ENCODE measurements at regions not wholly inside any gene's neighbourhood (a gene's known extent, or its start where the extent isn't known, plus 50 kb on each side); places are given as distances from the start of the nearest gene placed in this dataset.

- no peak overlapping the region for H3K27ac ChIP-seq
- POLR2A ChIA-PET, result no interaction called here
Measured at GRCh38 chr14:104386151-104386841, 193.3 kb upstream of the C14orf180 start.

DNA sequence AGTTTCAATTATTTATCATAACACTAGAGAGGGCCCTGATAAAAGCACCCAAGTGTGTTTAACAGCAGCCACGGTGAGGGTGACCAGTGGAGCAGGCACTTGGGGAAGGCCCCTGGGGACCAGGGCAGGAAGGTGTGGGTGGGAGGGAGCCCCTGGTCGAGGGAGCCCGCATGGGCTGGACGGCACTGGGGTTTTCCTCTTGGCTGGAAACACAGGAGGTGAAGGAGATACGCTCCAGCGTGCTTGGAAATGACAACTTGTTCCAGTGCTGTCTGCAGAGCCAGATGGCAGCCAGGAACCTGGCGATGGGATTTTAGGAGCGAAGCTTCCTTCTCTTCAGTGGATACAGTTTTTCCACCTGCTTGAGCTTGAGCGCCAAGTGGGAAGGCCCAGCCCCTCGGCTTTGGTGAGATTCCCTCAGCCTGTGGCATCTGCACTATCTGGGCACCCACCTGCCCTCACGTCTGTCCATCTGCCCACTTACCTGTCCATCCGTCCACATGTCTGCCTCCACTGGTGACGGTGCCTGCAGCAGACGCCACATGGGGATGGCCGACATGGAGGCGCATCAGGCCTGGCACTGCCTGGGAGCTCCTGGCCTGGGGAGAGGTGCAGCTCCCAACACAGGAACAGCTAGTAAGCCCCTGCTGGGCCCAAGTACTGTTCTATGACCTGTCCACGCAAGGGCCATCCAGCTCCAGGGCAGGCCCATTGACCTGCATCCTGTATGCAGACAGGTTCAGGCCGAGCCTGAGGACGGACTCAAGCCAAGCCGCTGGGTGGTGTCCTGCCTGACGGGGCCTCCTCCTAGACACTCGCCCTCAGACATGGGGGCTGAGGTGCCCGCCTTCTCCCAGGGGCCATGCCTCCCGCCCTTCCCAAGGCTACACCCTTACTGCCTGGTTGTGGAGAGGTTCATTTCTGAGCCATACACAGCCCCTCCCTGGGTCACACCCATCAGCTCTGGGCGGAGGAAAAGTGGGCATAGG, 192.2 kb upstream of the C14orf180 start:
- no peak overlapping the region for H3K4me2 ChIP-seq
- H3K4me3 ChIP-seq, result no peak overlapping the region
- FAIRE-seq, result no peak
- no peak overlapping the region for H3K27ac ChIP-seq
- no peaks in the 10 kb centered on the region for H3K4me1 ChIP-seq
- ATAC-seq, result no peak
- WGBS (ENCODE audit: missing lambda C conversion rate), result 57% methylated on average over 14 of the region's 25 CpGs
- 0 out of 3 replicates have a peak, but pooled peaks cover under 1% of the 10 kb centered on the region for H3K9me3 ChIP-seq
- ChIA-PET CTCF (no interaction called here), POLR2A (no interaction called here)
- no peak for DNase-seq (ENCODE audit: low read depth in 1 of 2, low spot score in 1 of 2)
- TF ChIP-seq JUNB (IDR thresholded peaks at IDR 0.05) (no peak), MYC (IDR thresholded peaks at IDR 0.05; ENCODE audit: borderline replicate concordance, low read length) (no peak), ESRRA (IDR thresholded peaks at IDR 0.05; ENCODE audit: borderline replicate concordance, low read length) (no peak), CBX2 (IDR thresholded peaks at IDR 0.05; ENCODE audit: borderline replicate concordance, low read depth) (no peak), ZNF302 (CRISPR knock-in tag; IDR thresholded peaks at IDR 0.05) (no peak), ZSCAN20 (CRISPR knock-in tag; IDR thresholded peaks at IDR 0.05) (no peak), NPAS2 (CRISPR knock-in tag; IDR thresholded peaks at IDR 0.05; ENCODE audit: borderline replicate concordance) (no peak), RNF2 (IDR thresholded peaks at IDR 0.05; ENCODE audit: borderline replicate concordance, low read depth) (no peak), RCOR1 (IDR thresholded peaks at IDR 0.05; ENCODE audit: low read depth, low read length) (no peak), HOXB5 (CRISPR knock-in tag; IDR thresholded peaks at IDR 0.05) (no peak), CHD4 (IDR thresholded peaks at IDR 0.05; ENCODE audit: borderline replicate concordance) (no peak), CHD2 (IDR thresholded peaks at IDR 0.05; ENCODE audit: low read length, partially characterized antibody) (no peak)
- TF ChIP-seq, protein P1, sequence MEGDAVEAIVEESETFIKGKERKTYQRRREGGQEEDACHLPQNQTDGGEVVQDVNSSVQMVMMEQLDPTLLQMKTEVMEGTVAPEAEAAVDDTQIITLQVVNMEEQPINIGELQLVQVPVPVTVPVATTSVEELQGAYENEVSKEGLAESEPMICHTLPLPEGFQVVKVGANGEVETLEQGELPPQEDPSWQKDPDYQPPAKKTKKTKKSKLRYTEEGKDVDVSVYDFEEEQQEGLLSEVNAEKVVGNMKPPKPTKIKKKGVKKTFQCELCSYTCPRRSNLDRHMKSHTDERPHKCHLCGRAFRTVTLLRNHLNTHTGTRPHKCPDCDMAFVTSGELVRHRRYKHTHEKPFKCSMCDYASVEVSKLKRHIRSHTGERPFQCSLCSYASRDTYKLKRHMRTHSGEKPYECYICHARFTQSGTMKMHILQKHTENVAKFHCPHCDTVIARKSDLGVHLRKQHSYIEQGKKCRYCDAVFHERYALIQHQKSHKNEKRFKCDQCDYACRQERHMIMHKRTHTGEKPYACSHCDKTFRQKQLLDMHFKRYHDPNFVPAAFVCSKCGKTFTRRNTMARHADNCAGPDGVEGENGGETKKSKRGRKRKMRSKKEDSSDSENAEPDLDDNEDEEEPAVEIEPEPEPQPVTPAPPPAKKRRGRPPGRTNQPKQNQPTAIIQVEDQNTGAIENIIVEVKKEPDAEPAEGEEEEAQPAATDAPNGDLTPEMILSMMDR (IDR thresholded peaks at IDR 0.05), result no peak
- TF ChIP-seq, protein P2, sequence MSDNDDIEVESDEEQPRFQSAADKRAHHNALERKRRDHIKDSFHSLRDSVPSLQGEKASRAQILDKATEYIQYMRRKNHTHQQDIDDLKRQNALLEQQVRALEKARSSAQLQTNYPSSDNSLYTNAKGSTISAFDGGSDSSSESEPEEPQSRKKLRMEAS (IDR thresholded peaks at IDR 0.05), result no peak
- TF ChIP-seq, protein P3, sequence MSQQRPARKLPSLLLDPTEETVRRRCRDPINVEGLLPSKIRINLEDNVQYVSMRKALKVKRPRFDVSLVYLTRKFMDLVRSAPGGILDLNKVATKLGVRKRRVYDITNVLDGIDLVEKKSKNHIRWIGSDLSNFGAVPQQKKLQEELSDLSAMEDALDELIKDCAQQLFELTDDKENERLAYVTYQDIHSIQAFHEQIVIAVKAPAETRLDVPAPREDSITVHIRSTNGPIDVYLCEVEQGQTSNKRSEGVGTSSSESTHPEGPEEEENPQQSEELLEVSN (IDR thresholded peaks at IDR 0.05; ENCODE audit: borderline replicate concordance, low read depth), result no peak

More at GRCh38 chr14:104386151-104386841, 193.3 kb upstream of the C14orf180 start:
- Histone ChIP-seq H3K4me3 (no peak overlapping the region), H3K4me2 (no peak overlapping the region), H3K9me3 (peaks cover 10% of the 10 kb centered on the region; the same call in 2 of the 3 replicates), H3K4me1 (no peaks in the 10 kb centered on the region)
- FAIRE-seq (no peak), DNase-seq (ENCODE audit: low read depth in 1 of 2, low spot score in 1 of 2) (no peak), ATAC-seq (no peak)
- 69% methylated on average over 26 of the region's 26 CpGs for WGBS (ENCODE audit: missing lambda C conversion rate)
- TF ChIP-seq EP300 (IDR thresholded peaks at IDR 0.05) (no peak), TP53 (CRISPR knock-in tag; IDR thresholded peaks at IDR 0.05) (no peak), CBX2 (IDR thresholded peaks at IDR 0.05; ENCODE audit: borderline replicate concordance, low read depth) (no peak), PBX3 (IDR thresholded peaks at IDR 0.05) (no peak), ZSCAN20 (CRISPR knock-in tag; IDR thresholded peaks at IDR 0.05) (no peak)
- TF ChIP-seq, protein P4, sequence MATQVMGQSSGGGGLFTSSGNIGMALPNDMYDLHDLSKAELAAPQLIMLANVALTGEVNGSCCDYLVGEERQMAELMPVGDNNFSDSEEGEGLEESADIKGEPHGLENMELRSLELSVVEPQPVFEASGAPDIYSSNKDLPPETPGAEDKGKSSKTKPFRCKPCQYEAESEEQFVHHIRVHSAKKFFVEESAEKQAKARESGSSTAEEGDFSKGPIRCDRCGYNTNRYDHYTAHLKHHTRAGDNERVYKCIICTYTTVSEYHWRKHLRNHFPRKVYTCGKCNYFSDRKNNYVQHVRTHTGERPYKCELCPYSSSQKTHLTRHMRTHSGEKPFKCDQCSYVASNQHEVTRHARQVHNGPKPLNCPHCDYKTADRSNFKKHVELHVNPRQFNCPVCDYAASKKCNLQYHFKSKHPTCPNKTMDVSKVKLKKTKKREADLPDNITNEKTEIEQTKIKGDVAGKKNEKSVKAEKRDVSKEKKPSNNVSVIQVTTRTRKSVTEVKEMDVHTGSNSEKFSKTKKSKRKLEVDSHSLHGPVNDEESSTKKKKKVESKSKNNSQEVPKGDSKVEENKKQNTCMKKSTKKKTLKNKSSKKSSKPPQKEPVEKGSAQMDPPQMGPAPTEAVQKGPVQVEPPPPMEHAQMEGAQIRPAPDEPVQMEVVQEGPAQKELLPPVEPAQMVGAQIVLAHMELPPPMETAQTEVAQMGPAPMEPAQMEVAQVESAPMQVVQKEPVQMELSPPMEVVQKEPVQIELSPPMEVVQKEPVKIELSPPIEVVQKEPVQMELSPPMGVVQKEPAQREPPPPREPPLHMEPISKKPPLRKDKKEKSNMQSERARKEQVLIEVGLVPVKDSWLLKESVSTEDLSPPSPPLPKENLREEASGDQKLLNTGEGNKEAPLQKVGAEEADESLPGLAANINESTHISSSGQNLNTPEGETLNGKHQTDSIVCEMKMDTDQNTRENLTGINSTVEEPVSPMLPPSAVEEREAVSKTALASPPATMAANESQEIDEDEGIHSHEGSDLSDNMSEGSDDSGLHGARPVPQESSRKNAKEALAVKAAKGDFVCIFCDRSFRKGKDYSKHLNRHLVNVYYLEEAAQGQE (IDR thresholded peaks at IDR 0.05), result no peak
- TF ChIP-seq, protein P1 (IDR thresholded peaks at IDR 0.05), result no peak
- CTCF ChIA-PET, result interaction anchor here (0.5 kb wide), 1 partner anchor 258 kb away, joined by 3 read pairs; no protein-coding TSS in a partner anchor

Data from A549 (cell line).